Ishikawa (cell line): ENCODE measurements at regions not wholly inside any gene's neighbourhood (a gene's known extent, or its start where the extent isn't known, plus 50 kb on each side); places are given as distances from the start of the nearest gene placed in this dataset.

ENCODE experiments used
- CEBPB ChIP-seq: IDR thresholded peaks from 2 replicates; pipeline ENCODE4 v1.6.1; 2012
- CREB1 ChIP-seq: IDR thresholded peaks from 2 replicates; pipeline ENCODE4 v1.6.1; 2012; ENCODE audit warnings: low read depth
- EGR1 ChIP-seq: IDR thresholded peaks from 2 replicates; pipeline ENCODE4 v1.6.1; 2012
- EP300 ChIP-seq: IDR thresholded peaks from 2 replicates; pipeline ENCODE4 v1.6.1; 2012; ENCODE audit warnings: borderline replicate concordance
- FOXM1 ChIP-seq: IDR thresholded peaks from 2 replicates; pipeline ENCODE4 v1.6.1; 2012; ENCODE audit warnings: low read depth, borderline replicate concordance
- NFIC ChIP-seq: IDR thresholded peaks from 2 replicates; pipeline ENCODE4 v1.6.1; 2012
- RAD21 ChIP-seq: IDR thresholded peaks from 2 replicates; pipeline ENCODE4 v1.6.1; 2012; ENCODE audit warnings: low read depth
- TAF1 ChIP-seq: IDR thresholded peaks from 2 replicates; pipeline ENCODE4 v1.6.1; 2012; ENCODE audit warnings: low read depth, mild to moderate bottlenecking
- TCF12 ChIP-seq: IDR thresholded peaks from 2 replicates; pipeline ENCODE4 v1.6.1; 2012; ENCODE audit warnings: low read depth
- TEAD4 ChIP-seq: IDR thresholded peaks from 2 replicates; pipeline ENCODE4 v1.6.1; 2012
- YY1 ChIP-seq: IDR thresholded peaks from 2 replicates; pipeline ENCODE4 v1.6.1; 2012; ENCODE audit warnings: low read depth
- ZBTB7A ChIP-seq: IDR thresholded peaks from 2 replicates; pipeline ENCODE4 v1.6.1; 2012; ENCODE audit warnings: low read depth
- TF ChIP-seq, protein P1 (sequence below): IDR thresholded peaks from 2 replicates; pipeline ENCODE4 v1.6.1; 2012
- TF ChIP-seq, protein P2 (sequence below): IDR thresholded peaks from 2 replicates; pipeline ENCODE4 v1.6.1; 2012
- TF ChIP-seq, protein P3 (sequence below): IDR thresholded peaks from 2 replicates; pipeline ENCODE4 v1.6.1; 2012; ENCODE audit warnings: low read depth, mild to moderate bottlenecking

GRCh38 chr1:103371234-103371633 lies 154.3 kb upstream of the RNPC3 start:
- TF ChIP-seq FOXM1: no peak
- peak; percentile 62 for TF ChIP-seq CEBPB

DNA sequence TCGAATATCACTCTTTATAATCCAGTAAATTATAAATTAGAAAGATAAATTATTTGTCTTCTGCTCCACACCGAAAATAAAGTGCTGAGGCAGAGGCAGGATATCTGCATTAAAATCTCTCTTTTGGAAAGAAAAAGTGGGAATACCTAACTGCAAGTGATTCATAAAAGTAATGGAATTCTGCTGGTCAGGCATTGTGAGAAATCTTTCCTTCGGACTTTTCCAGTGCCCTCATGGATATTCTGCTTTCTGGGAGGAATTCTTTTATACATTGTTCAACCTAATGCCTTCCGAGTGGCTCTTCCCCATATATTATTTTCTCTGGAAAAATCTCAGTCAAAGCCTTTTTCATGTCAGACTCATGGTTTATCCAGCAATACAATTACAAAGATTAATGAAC lies 158.3 kb upstream of the RNPC3 start:
- no peak for TF ChIP-seq RAD21
- no peak for TF ChIP-seq CREB1
- TF ChIP-seq TEAD4: no peak
- TF ChIP-seq, protein P1, sequence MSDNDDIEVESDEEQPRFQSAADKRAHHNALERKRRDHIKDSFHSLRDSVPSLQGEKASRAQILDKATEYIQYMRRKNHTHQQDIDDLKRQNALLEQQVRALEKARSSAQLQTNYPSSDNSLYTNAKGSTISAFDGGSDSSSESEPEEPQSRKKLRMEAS: no peak
- no peak for TF ChIP-seq CEBPB
- no peak for TF ChIP-seq TAF1
- TF ChIP-seq FOXM1: no peak
- TF ChIP-seq EGR1: no peak

DNA sequence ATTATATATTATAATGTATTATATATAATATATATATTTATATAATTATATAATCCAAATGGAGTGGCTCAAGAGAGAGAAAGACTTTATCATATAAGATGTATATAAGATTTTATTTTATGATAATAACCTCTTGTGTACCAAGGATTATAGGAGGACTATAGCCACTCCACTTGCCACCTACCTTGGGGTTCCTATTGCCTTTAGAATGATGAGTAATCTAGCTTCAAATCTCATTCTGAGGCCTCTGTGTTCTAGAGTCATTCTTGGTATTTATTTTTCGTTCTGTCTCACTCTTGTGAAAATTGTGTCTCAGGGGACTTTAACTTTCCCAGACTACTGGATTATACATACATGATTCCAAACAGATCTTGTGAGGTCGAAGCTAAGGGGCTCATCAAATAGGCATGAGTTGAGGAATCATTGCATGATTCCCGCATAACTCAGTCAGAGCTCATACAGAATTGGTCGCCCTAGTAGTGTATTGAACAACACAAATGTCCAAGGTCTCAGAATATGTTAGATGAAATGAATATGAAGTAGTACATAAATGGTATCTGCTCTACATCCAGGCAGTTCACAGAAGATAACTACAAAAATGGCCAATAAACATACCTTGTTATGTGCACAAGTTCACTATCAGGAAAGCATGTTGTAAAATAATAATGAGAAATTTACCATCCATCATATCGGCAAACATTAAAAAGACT lies 159.5 kb upstream of the RNPC3 start:
- TF ChIP-seq TCF12: no peak

- TF ChIP-seq, protein P2, sequence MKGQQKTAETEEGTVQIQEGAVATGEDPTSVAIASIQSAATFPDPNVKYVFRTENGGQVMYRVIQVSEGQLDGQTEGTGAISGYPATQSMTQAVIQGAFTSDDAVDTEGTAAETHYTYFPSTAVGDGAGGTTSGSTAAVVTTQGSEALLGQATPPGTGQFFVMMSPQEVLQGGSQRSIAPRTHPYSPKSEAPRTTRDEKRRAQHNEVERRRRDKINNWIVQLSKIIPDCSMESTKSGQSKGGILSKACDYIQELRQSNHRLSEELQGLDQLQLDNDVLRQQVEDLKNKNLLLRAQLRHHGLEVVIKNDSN: no peak
- no peak for TF ChIP-seq CREB1
- TF ChIP-seq ZBTB7A: no peak
- TF ChIP-seq CEBPB: no peak
Measured at GRCh38 chr1:103363008-103363365, 162.5 kb upstream of the RNPC3 start.

- no peak for TF ChIP-seq FOXM1
- no peak for TF ChIP-seq ZBTB7A
- no peak for TF ChIP-seq TEAD4
- TF ChIP-seq NFIC: no peak
- TF ChIP-seq, protein P1: no peak
- TF ChIP-seq RAD21: no peak
- TF ChIP-seq CEBPB: no peak
Measured at GRCh38 chr1:103362348-103363007, 163.0 kb upstream of the RNPC3 start.

GRCh38 chr1:103353391-103353790 lies 172.1 kb upstream of the RNPC3 start:
- TF ChIP-seq TEAD4 (no peak), EP300 (no peak), NFIC (no peak), CREB1 (no peak), YY1 (no peak), ZBTB7A (no peak), TAF1 (no peak), CEBPB (no peak), TCF12 (no peak), EGR1 (no peak), RAD21 (no peak), FOXM1 (no peak)
- TF ChIP-seq, protein P3, sequence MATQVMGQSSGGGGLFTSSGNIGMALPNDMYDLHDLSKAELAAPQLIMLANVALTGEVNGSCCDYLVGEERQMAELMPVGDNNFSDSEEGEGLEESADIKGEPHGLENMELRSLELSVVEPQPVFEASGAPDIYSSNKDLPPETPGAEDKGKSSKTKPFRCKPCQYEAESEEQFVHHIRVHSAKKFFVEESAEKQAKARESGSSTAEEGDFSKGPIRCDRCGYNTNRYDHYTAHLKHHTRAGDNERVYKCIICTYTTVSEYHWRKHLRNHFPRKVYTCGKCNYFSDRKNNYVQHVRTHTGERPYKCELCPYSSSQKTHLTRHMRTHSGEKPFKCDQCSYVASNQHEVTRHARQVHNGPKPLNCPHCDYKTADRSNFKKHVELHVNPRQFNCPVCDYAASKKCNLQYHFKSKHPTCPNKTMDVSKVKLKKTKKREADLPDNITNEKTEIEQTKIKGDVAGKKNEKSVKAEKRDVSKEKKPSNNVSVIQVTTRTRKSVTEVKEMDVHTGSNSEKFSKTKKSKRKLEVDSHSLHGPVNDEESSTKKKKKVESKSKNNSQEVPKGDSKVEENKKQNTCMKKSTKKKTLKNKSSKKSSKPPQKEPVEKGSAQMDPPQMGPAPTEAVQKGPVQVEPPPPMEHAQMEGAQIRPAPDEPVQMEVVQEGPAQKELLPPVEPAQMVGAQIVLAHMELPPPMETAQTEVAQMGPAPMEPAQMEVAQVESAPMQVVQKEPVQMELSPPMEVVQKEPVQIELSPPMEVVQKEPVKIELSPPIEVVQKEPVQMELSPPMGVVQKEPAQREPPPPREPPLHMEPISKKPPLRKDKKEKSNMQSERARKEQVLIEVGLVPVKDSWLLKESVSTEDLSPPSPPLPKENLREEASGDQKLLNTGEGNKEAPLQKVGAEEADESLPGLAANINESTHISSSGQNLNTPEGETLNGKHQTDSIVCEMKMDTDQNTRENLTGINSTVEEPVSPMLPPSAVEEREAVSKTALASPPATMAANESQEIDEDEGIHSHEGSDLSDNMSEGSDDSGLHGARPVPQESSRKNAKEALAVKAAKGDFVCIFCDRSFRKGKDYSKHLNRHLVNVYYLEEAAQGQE: no peak
- TF ChIP-seq, protein P2: no peak
- TF ChIP-seq, protein P1: no peak

DNA sequence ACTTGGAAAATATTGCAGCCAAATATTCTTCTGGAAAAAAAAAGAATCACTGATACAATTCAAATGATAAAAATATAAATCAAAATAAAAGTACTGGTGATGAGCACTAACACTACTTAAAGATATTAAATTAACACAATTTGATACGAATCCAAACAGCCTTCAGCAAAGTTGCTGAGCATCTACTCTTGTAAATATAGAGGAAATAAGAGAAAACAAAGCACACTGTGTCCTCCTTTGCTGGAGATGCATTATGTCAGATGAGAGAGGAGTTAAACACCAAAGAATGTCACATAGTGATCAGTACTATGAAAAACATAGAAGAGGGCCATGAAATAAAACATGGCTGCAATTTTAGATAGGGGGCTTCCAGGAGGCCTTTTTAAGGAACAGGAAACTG lies 177.4 kb upstream of the RNPC3 start:
- no peak for TF ChIP-seq FOXM1
- no peak for TF ChIP-seq ZBTB7A

DNA sequence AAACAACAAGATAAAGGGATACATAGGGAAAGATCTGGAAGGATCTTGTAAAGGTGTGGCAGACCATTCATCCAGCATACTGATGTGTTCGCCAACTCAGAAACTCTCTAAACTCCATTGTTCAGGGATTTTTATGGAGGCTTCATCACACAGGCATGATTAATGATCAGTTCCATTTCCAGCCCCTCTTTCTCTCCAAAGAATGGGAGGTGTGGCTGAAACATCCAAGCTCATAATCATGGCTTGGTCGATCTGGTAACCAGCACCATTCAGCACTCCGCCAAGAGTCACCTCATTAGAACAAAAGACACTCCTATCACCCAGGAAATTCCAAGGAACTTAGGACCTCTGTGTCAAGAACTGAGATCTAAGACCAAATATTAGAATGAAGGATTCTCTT lies 180.6 kb upstream of the RNPC3 start:
- TF ChIP-seq RAD21: no peak
- TF ChIP-seq, protein P1: no peak
- TF ChIP-seq CREB1: no peak
- TF ChIP-seq TAF1: no peak
- TF ChIP-seq EGR1: no peak
- TF ChIP-seq TEAD4: no peak
- TF ChIP-seq, protein P3: no peak
- no peak for TF ChIP-seq TCF12
- no peak for TF ChIP-seq FOXM1
- TF ChIP-seq EP300: no peak
- no peak for TF ChIP-seq ZBTB7A
- no peak for TF ChIP-seq CEBPB
- no peak for TF ChIP-seq YY1
- TF ChIP-seq, protein P2: no peak
- no peak for TF ChIP-seq NFIC
